HG03439 (cell line): ENCODE measurements at regions not wholly inside any gene's neighbourhood (a gene's known extent, or its start where the extent isn't known, plus 50 kb on each side); places are given as distances from the start of the nearest gene placed in this dataset.

Experiments used
- ATAC-seq: cut with Tn5 transposase; IDR thresholded peaks from one replicate; pipeline ENCODE4 v1.9.1; 2021; ENCODE audit warnings: mild to moderate bottlenecking, moderate library complexity; ENCODE audit not compliant: unreplicated experiment

DNA sequence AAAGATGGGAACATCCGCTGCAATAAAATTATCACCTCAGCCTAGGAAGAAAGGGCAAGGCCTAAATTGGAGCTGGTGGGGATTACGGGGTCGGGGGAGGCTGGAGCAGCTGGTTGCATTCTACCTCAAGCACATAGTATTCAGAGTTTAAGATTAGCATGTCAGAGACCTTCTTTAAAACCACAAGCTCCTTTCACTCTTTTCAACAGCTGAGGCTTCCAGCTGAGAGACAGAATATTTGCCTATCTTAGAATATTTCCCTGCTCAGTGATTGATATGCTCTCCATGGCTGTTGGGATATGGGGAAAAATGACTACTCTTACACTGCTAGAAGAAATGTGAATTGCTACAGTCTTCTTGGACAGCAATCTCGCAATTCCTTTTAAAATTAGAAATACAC lies 248.6 kb downstream of the TBX15 start:
- no peak for ATAC-seq

DNA sequence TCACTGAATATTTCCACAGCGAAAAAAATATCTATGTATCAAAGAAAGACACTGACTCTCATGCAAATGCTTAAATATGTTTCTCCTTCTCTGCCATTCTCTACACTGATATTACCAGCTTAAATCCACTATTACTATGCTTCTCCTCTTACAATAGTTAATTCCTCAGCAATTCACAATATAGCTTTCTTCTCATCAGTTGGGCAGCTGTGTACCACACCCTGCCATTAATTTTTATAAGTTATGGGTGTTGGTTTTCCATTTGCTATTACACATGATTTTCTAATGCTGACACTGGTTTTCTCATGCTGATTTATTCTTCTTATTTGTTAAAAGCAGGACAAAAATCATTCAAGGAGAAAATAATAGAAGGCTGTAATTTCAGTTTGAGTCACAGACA lies 251.8 kb downstream of the TBX15 start:
- no peak for ATAC-seq

DNA sequence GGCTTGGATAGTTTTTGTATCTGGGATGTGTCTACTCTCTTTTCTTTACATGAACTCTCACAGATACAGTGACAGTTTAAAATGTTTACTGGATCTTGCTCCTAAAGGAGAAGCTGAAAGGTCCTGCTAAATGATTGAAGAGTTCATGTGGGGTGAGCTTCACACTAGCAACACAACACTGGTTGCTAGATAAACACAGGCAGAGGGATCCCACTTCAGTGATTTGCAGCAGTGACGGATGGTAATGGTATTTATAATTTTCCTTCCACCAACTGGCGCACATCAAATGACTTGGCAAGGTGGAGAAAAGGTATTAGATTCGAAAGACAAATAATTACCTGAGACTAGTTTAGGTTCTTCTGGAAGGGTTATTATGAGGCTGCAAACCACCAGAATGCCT lies 270.2 kb downstream of the TBX15 start:
- no peak for ATAC-seq

DNA sequence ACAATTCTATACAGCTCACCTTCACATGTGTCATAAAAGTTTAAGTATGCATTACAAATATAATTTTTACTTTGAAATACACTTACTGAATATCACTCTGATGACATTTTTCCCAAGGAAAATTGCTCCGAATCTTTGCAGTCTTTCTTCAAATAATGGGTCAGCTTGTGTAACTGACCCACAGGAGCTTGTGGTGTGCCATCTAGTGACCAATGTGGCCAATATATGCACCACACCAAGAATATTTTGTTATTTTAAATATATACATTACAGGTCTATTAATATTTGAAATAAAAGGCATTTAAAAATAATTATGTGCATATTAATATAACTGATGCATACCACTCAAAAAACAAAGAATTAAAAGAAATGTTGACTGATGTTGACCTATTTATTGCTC lies 271.4 kb downstream of the TBX15 start:
- no peak for ATAC-seq

DNA sequence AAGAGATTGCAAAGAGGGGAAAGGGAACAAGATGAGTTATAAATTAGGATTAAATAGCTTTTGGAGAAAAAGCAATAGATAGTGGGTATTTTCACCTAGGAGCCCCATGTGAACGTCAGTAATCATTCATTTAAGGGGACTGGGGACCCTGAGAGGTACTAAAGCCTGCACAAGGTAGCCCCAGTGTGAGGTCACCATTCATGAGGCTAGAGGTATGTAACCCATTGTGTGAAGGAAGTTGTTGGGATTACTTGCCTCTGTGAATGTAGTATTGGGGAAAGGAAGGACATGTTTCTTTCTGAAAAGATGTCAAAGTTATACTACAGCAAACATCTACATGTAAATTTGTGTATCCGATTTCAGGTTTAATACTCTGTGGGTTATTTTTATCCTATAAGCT lies 276.8 kb downstream of the TBX15 start:
- no peak for ATAC-seq

DNA sequence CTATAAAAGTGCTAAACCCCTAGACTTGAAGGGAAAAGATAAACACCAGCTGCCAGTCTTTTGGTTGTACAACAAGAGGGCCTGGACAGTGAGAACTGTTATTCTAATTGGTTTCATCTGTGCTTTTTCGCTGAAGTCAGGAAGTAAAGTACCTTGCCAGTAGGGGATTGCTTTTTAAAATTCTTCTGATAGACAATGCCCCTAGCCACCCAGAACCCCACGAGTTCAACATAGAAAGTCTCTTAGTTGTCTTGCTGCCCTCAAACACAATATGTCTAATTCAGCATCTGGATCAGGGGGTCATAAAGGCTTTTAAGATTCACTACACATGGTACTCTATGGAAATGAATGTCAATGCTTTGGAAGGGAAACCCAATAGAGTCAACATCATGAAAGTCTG lies 289.2 kb downstream of the TBX15 start:
- ATAC-seq = no peak

DNA sequence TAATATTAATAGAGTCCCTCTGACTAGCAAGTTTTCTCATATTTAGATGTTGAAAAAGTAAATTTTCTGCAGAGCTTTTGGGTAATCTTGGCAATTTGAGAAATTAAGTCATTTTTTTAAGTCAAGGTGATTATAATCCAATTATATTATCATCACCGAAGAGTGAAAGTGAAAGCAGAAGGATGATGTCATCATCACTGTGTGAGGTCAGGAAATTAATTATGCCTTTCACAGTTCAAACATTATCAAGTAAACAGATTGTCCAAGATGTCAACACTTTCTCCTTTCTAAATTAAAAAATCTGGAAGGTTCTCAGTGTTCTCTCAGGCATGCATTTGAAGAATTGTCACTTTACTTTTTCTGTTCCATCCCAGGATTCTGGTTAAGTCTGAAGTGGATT lies 296.0 kb downstream of the TBX15 start:
- ATAC-seq = no peak

DNA sequence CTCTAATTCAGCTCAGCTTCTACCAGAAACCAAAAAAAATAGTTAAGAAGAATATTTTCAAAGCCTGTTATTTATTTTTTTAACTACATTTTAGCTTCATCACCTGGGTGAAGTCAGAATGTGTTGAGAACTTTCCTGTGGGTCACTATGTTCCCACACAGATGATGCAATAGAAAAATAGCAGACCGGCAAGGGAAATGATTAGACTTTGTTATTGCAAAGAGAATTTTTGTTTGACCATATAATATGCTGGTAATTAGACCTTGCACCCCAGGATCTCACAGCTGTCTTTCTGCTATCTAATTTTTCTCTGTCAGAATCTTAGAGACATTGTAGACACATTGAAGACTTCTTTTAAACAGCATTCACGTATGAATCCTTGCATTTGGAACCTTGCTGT lies 299.3 kb downstream of the TBX15 start:
- ATAC-seq = no peak

DNA sequence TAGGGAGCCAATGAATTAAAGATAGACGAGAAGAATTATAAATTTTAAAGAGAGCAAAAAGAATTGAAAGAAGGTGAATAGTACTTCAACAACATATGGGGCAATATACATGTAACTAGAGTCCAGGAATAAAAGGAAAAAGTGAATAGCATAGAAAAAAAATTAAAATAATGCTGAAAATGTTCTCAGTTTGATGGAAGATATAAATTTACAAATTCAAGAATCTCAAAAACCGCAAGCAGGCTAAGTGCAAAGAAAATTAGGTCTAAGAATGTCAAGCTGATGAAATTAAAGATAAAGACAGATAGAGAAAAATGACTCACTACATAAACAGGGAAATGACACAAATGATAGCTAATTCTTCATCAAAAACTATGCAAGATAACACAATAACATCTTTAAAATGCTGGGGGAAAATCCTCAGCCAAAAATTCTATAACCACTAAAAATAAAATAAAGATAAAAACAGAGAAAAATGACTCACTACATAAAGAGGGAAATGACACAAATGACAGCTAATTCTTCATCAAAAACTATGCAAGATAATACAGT lies 326.3 kb downstream of the TBX15 start:
- no peak for ATAC-seq

DNA sequence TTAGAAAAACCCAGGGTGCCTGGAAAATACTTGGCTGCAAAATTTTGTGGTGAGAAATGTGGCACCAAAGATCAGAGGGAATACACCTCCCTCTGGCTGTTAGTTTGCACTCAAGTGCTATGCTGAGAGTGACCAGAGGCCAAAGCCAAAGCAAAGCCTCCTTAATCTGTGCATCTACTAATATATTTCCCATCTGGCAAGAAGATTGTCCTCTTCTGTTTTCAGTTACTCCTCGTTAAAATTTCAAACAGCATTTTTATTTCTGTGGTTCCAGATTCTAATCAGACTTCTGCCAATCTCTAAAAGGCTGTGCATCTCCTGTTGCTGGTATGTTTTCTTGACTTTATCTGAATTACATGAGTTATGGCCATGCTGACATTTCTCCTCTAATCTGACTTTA lies 327.4 kb downstream of the TBX15 start:
- no peak for ATAC-seq

DNA sequence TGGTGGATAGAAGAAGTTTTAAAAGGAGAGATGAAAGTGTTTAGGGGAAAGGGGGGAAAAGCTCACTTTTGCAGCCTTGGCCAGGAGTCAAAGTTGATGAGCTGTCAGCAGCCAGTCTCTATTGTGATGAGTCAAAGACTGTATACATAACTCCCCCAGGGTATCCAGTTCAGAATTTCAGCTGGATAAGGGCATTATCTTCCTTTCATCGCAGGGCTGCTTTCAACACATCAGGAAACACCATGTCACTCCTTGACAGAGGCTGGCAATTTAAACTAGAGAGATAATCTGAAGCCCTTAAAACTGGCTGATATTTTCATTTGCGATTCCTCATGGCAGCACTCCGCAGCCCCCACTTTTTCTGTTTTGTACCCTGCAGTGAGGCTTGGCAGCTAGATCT lies 328.5 kb downstream of the TBX15 start:
- no peak for ATAC-seq

DNA sequence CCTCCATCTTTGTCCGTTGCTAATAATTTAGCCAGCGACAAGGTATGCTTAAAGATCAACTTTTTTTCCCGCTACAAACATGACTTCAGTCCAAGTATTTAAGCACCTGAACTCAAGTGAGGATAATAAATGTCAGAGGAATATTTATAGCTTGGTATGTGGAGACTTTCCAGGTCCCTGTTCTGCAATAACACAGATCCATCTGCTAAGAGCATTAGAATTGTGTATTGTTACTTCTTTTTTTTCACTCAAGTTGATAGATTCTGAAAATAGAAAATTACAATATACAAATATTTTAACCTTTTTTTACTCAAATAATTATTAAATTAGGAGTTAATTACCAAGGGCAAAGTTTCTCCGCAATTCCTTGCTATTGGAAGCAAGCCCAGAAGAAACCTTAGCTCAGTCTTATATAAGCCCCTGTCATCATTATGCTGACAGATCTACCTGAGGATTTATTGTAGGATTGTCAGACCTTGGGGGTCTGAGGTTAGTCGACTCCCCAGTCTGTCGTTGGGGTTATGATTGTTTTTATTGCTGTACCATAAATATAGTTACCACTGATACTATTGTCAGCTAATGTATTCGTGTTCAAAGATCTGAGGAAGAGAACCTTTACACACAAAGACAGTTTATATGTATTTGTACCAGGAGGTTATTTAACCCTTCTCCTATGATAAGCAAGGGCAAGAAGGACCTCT lies 337.9 kb downstream of the TBX15 start:
- no peak for ATAC-seq

DNA sequence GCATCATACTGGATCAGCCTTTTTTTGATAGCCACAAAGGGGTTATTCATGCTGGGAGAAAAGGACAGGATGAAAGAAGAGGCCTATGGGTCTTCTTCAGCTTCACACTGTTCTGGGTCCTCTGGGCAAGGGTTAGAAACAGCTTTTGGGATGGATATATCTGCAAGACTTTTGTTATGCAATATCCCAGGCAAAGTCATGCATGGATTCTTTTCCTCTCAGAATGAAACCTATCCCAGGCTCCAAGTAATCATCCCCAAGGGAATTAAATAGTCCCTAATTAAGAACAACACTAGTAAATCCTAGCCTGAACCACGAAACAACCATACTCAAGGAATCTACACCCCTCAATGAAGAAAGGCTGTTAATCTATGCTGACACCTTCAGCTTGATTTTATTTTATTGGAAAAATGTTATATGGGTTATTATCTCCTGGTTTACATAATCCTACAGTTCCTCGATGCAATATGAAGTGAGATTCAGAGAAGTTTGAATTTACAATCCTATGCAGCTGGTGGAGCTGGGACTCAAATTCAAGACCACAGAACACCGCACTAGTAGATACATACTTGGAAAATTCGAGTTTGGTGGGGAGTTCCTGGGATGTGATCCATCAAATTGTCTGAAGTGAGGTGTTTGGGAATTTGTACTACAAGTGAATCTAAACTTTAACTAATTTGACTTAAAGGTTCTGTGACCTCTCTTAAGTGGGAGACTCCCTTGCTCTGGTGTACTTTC lies 338.6 kb downstream of the TBX15 start:
- ATAC-seq = no peak

DNA sequence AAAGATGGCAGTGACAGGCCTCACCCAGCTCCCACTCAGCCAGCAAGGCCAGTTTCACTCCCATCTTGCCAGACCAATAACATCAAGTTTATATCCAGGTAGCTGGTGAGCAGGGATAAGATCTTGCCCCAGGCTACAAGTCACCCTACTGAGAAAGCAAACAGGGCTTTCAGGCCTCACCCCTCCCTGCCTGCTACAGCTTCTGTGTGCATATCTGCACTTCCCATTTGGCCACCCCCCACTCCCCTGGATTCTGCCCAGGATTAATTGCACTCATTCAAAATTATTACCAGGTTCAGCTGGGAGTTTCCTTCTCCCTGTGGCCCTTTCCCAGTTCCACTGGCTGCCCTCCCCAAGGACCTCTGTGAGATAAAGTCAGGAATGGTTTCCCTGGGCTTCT lies 352.1 kb downstream of the TBX15 start:
- no peak for ATAC-seq

DNA sequence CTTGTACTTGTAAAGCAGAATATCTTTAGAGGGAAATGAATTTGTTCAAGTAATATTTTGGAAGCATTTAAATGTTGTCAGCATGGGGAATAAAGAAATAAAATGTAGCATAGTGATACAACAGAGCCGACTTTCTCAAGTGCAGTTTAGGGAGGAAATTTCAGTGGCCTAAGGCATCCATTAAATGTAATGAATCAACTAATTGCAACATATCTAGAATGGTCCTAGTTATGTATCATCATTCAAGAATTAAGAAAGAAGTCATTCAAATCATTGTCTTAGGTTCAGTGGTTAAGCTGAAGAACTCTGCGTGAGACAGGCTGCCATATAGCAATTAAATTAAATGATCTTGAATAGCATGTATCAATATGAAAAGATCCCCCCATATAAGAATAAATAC lies 360.7 kb downstream of the TBX15 start:
- no peak for ATAC-seq

DNA sequence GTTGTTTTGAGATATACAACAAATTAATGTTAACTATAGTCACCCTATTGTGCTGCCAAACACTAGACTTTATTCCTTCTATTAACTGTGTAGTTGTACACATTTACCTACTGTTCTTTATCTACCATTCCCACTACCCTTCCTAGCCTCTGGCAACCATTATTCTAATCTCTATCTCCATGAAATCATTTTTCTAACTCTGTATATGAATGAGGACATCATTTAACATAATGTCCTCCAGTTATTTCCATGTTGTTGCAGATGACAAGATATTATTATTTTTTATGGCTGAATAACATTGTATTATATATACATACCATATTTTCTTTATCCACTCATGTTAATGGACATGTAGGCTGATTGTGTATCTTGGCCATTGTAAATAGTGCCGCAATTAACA lies 366.3 kb downstream of the TBX15 start:
- no peak for ATAC-seq

DNA sequence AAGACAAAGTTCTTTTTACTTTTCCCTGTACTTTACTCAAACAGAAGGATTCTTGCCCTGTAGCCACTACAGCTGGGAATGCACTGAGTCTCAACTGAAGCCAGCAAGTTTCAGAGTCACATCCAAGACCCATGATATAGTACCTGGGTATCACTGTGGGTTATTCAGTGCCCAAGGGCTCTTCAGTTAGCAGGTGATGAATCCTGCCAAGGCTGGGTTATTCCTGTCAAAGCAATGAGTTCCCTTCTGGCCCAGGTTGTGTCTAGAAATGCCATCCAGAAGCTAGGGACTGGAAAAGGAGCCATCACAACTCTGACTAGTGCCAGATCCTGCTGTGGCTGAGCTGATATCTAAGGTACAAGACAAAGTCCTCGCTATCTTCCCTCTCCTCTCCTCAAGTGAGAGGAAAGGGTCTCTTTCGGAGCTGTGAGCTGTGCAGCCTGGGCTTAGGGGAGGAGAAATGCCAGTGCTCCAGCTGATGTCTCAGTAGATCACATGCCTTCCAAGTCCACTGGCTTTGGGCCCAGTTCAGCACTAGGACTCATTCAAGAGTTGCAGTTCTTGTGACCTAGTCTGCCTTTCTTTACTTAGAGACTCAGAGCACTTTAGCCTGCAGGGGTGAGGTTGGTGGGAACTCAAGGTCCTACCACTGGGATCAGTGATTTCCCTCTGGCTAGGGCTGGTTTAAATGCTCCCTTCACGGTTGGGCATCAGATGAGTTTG lies 369.4 kb downstream of the TBX15 start:
- no peak for ATAC-seq

DNA sequence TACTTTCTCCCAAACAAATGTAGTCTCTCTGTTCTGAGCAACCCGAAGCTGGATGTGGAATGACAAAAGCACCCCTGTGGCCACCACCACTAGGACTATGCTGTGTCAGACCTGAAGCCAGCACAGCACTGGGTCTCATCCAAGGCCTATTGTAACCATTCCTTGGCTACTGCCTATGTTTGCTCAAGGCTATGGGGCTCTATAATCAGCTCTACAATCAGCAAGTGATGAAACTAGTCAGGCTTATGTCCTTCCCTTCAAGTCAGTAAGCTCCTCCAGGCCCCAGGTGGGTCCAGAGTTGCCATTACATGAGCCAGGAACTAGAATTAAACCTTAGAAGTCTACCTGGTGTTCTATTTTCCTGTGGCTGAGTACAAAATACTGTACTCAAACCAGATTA lies 370.2 kb downstream of the TBX15 start:
- no peak for ATAC-seq

DNA sequence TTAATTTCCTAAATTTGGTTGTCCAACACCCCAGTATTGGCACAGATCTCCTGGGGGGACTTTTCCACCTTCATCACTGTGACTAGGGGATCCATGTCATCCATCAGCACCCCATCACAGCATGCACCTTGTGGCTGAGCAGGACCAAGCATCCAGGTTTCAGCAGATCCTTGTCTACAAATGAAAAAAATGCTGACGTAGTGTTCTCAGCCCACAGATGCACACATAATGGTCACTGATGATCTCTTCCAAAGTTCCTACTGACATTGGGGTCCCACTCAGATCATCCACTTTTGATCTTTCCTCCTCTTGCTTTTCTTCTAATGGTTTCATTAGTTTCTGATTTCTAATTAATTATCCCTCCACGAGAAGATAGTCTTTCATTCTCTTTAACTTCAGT lies 373.1 kb downstream of the TBX15 start:
- ATAC-seq = no peak

DNA sequence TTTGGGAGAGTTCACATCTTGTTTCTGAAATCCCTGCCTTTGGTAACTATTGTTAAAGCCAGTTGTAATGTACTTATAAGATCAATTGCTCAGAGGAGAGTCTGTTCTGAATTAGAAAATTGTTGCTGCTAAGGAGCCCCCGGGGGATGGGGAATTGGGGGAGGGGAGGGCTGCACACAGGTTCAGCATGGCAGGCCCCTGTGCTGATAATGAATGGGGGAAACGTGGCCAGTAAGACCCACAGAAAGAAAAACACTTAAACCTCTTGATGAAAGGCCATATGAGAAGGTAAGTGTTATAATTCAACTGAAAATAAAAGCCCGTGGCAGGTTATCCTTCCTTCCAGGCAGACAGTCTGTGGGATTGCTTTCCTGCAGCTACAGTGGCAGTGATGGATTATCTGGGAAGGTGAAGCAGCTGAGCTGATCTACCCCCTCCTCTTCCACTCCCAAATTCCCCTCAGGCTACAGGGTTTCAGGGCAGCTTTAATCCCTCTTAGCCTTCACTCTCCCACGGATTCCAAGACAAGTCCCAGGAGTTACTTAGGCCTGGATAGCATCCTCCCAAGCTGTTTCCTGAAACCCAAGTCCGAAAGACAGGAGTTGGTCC lies 398.8 kb downstream of the TBX15 start:
- no peak for ATAC-seq

DNA sequence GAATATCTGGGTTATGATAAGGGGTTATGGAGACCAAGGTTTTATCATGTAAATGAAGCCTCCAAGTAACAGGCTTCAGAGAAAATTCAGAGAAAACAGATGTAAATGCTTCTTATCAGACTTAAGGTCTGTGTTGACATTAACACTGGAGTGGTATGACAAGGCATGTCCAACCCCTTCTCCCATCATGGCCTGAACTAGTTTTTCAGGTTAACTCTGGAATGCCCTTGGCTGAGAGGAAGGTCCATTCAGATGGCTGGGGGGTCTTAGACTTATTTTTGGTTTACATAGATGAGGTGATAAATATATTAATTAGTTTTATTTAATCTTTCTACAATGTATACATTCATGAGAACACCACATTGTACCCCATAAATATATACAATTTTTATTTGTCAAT lies 399.6 kb downstream of the TBX15 start:
- ATAC-seq = no peak
